ENCODE measurements at regions not wholly inside any gene's neighbourhood (a gene's known extent, or its start where the extent isn't known, plus 50 kb on each side); places are given as distances from the start of the nearest gene placed in this dataset.

DNA sequence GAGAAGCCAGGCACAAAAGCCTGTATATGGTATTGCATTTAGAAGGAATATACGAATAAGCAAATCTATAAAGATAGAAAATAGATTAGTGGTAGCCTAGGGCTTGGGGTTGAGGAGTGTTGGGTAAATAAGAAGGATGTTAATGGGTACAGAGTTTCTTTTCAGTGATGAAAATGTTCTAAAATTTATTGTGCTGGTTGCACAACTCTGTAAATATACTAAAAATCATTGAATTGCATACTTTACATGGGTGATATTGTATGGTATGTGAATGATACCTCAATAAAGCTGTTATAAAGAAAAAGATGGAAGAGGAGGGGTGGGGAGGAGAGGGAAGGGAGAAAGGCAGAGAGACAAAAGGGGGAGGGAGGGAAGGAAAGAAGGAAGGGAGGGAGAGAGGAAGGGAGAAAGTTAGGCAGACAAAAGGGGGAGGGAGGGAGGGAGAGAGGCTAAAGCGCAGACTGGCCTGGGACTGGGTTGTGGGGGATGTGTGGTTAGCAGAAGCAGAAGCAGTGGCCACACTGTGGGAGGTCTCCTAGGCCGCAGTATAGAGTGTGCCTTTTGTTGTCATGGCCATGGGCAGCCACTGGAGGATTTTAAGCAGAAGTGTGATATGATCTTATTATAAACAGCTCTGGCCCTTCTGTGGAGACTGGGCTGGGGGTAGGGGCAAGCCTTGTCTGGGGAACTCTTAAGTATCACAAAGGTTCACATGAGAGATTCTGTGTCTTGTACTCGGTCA is 73.6 kb upstream of the ELK3 start:
- H4K20me1 ChIP-seq (replicated peaks in 1 of 2; ENCODE audit: control insufficient read depth in 1 of 2, insufficient read depth in 2 of 2, low read length in 2 of 2), result no peaks in the 10 kb centered on the region
- H2BK15ac ChIP-seq (ENCODE audit: low read length), result peak overlapping the region; percentile 81; the same call in 1 of the 2 replicates
- no peak overlapping the region for H4K91ac ChIP-seq (replicated peaks; ENCODE audit: insufficient read length, low read length)
- H2AK5ac ChIP-seq (ENCODE audit: low read depth, low read length), result no peak overlapping the region
- H3K27me3 ChIP-seq (replicated peaks in 1 of 4; ENCODE audit: control insufficient read depth in 3 of 4, extremely low read depth in 1 of 4, insufficient read depth in 3 of 4, low read length in 3 of 4), result no peaks in the 10 kb centered on the region
- no peak overlapping the region for H3K56ac ChIP-seq (replicated peaks; ENCODE audit: insufficient read length, low read depth, low read length)
- no peaks in the 10 kb centered on the region for H3K79me1 ChIP-seq (ENCODE audit: low read depth, low read length)
- FAIRE-seq (no peak), DNase-seq (ENCODE audit: low read depth in 1 of 2, low spot score in 2 of 2) (no peak)
- no peaks in the 10 kb centered on the region for H3K36me3 ChIP-seq (ENCODE audit: control insufficient read depth in 2 of 4, insufficient read depth in 4 of 4, low read length in 3 of 4)
- H3K4me1 ChIP-seq (replicated peaks in 1 of 4; ENCODE audit: control insufficient read depth in 3 of 4, insufficient read depth in 4 of 4, low read length in 3 of 4), result peaks cover 0 to 8% (median 4%) of the 10 kb centered on the region in 4 experiments; a peak in 4 of 7 replicates
- no peak overlapping the region for H3K27ac ChIP-seq (ENCODE audit: low read depth, low read length)
- H3K9ac ChIP-seq (replicated peaks in 1 of 4; ENCODE audit: extremely low read depth in 1 of 4, low read depth in 3 of 4, low read length in 3 of 4), result no peak overlapping the region
- H3K14ac ChIP-seq (ENCODE audit: insufficient read length), result no peak overlapping the region
- H2AFZ ChIP-seq (ENCODE audit: low read length), result peak overlapping the region; percentile 79
- peak overlapping the region in 1 of 2 experiments; percentile 33; a peak in 2 of 4 replicates for H3K4me2 ChIP-seq (ENCODE audit: insufficient read depth in 1 of 2, low read depth in 2 of 2, low read length in 2 of 2)
- H3K4me3 ChIP-seq (ENCODE audit: extremely low read depth in 1 of 4, insufficient read depth in 2 of 4, low read depth in 3 of 4, low read length in 4 of 4), result no peak overlapping the region; a peak in 2 of 8 replicates
- H3K23ac ChIP-seq (ENCODE audit: insufficient read length), result no peak overlapping the region
- H4K5ac ChIP-seq (ENCODE audit: insufficient read length, low read depth, low read length), result no peak overlapping the region
- H3K18ac ChIP-seq (ENCODE audit: extremely low read depth, low read length), result peak overlapping the region; percentile 48; the same call in 1 of the 2 replicates
- peak overlapping the region; percentile 27 for H3K4ac ChIP-seq (replicated peaks; ENCODE audit: insufficient read length, low read depth, low read length)
- H2BK12ac ChIP-seq (ENCODE audit: low read depth, low read length), result no peak overlapping the region
- 68% methylated on average over 3 of the region's 4 CpGs; no CpG with 5 or more reads in 1 of the 2 experiments for WGBS, 2 experiments (ENCODE audit: extremely low coverage in 1 of 2, insufficient coverage in 1 of 2, insufficient read length in 1 of 2, insufficient replicate concordance in 2 of 2, low coverage in 1 of 2, low lambda C conversion rate in 2 of 2, missing lambda C conversion rate in 1 of 2)
- H3K79me2 ChIP-seq (ENCODE audit: control insufficient read depth in 1 of 2, insufficient read depth in 2 of 2, low read length in 2 of 2), result no peaks in the 10 kb centered on the region
- H4K8ac ChIP-seq (ENCODE audit: extremely low read depth, insufficient read depth, low read length), result no peak overlapping the region
- 0 out of 2 replicates have a peak overlapping the region, but pooled peaks have one; percentile 67 for H2BK20ac ChIP-seq (ENCODE audit: low read length)
- no peaks in the 10 kb centered on the region for H3K9me3 ChIP-seq (ENCODE audit: insufficient read depth in 2 of 2, low read depth in 1 of 2, low read length in 1 of 2)
- no peak overlapping the region for H2BK5ac ChIP-seq (ENCODE audit: low read depth, low read length)
- H3K23me2 ChIP-seq (ENCODE audit: low read depth, low read length), result no peaks in the 10 kb centered on the region; the same call in 1 of the 2 replicates
- no peak overlapping the region for H2BK120ac ChIP-seq (replicated peaks; ENCODE audit: low read depth, low read length)
- POLR2A ChIA-PET (ENCODE audit: partially characterized antibody), result interaction anchor here (1.5 kb wide), 1 partner anchor 11 kb away, joined by 4 read pairs; no protein-coding TSS in a partner anchor
- CTCF ChIA-PET (ENCODE audit: partially characterized antibody), result interaction anchor here (0.9 kb wide), 1 partner anchor 59 kb away, joined by 5 read pairs; no protein-coding TSS in a partner anchor
- no peak for TF ChIP-seq RNF2 (IDR thresholded peaks at IDR 0.05; ENCODE audit: borderline replicate concordance, low read depth, low read length, missing control alignments, poor library complexity, severe bottlenecking)
- no peak for TF ChIP-seq CBX8 (IDR thresholded peaks at IDR 0.05; ENCODE audit: borderline replicate concordance, low read depth, low read length)
- no peak for TF ChIP-seq SP1 (IDR thresholded peaks at IDR 0.05; ENCODE audit: low read depth, low read length)
